T-helper 1 cell treated with Interleukin-12 subunit alpha and Interleukin-12 subunit beta and Interleukin-4 antibody, amounts not matched to agents 30 μg/mL and 1 μg/mL, for 36 hours (primary cell): ENCODE measurements at regions not wholly inside any gene's neighbourhood (a gene's known extent, or its start where the extent isn't known, plus 50 kb on each side); places are given as distances from the start of the nearest gene placed in this dataset.

Source experiments
- H3K27ac Mint-ChIP-seq: one replicate; pipeline ENCODE4 v1.8.0; 2021; ENCODE audit warnings: mild to moderate bottlenecking, mixed read lengths
- H3K27me3 Mint-ChIP-seq: one replicate; pipeline ENCODE4 v1.8.0; 2021; ENCODE audit warnings: low read depth, mixed read lengths
- H3K36me3 Mint-ChIP-seq: one replicate; pipeline ENCODE4 v1.8.0; 2021; ENCODE audit warnings: low read depth, mixed read lengths
- H3K4me1 Mint-ChIP-seq: one replicate; pipeline ENCODE4 v1.8.0; 2021; ENCODE audit warnings: low read depth, mixed read lengths
- H3K4me3 Mint-ChIP-seq: one replicate; pipeline ENCODE4 v1.8.0; 2021; ENCODE audit warnings: mild to moderate bottlenecking, moderate library complexity, mixed read lengths
- H3K9me3 Mint-ChIP-seq: one replicate; pipeline ENCODE4 v1.8.0; 2021; ENCODE audit warnings: mixed read lengths

GRCh38 chr20:42020316-42020715, 402.1 kb upstream of the CHD6 start:
- H3K27ac Mint-ChIP-seq = no peak overlapping the region
- H3K4me1 Mint-ChIP-seq = no peaks in the 10 kb centered on the region
- H3K4me3 Mint-ChIP-seq = no peak overlapping the region
- no peaks in the 10 kb centered on the region for H3K27me3 Mint-ChIP-seq
- H3K9me3 Mint-ChIP-seq = no peaks in the 10 kb centered on the region
- H3K36me3 Mint-ChIP-seq = no peaks in the 10 kb centered on the region

GRCh38 chr20:42018979-42019378, 400.8 kb upstream of the CHD6 start:
- H3K27me3 Mint-ChIP-seq = no peaks in the 10 kb centered on the region
- no peaks in the 10 kb centered on the region for H3K9me3 Mint-ChIP-seq
- H3K4me1 Mint-ChIP-seq = no peaks in the 10 kb centered on the region
- no peaks in the 10 kb centered on the region for H3K36me3 Mint-ChIP-seq
- H3K4me3 Mint-ChIP-seq = no peak overlapping the region
- H3K27ac Mint-ChIP-seq = no peak overlapping the region

- Mint-ChIP-seq H3K9me3 (peaks cover 9% of the 10 kb centered on the region), H3K27me3 (no peaks in the 10 kb centered on the region), H3K4me1 (no peaks in the 10 kb centered on the region), H3K36me3 (no peaks in the 10 kb centered on the region), H3K4me3 (no peak overlapping the region), H3K27ac (no peak overlapping the region)
Observed at GRCh38 chr20:42010090-42010489, 391.9 kb upstream of the CHD6 start.

GRCh38 chr20:42007251-42007650, 389.1 kb upstream of the CHD6 start:
- Mint-ChIP-seq H3K4me1 (no peaks in the 10 kb centered on the region), H3K27me3 (no peaks in the 10 kb centered on the region)

GRCh38 chr20:42005211-42005610, 387.0 kb upstream of the CHD6 start:
- H3K27ac Mint-ChIP-seq = no peak overlapping the region
- H3K4me1 Mint-ChIP-seq = no peaks in the 10 kb centered on the region
- no peaks in the 10 kb centered on the region for H3K36me3 Mint-ChIP-seq
- H3K9me3 Mint-ChIP-seq = peaks cover under 1% of the 10 kb centered on the region
- no peak overlapping the region for H3K4me3 Mint-ChIP-seq
- no peaks in the 10 kb centered on the region for H3K27me3 Mint-ChIP-seq

More at GRCh38 chr20:42007251-42007650, 389.1 kb upstream of the CHD6 start:
- H3K27ac Mint-ChIP-seq = no peak overlapping the region
- peaks cover 9% of the 10 kb centered on the region for H3K9me3 Mint-ChIP-seq
- H3K36me3 Mint-ChIP-seq = no peaks in the 10 kb centered on the region
- no peak overlapping the region for H3K4me3 Mint-ChIP-seq

GRCh38 chr20:42003380-42003779, 385.2 kb upstream of the CHD6 start:
- H3K27ac Mint-ChIP-seq = no peak overlapping the region
- peaks cover 9% of the 10 kb centered on the region for H3K9me3 Mint-ChIP-seq
- no peaks in the 10 kb centered on the region for H3K27me3 Mint-ChIP-seq
- no peaks in the 10 kb centered on the region for H3K4me1 Mint-ChIP-seq
- no peak overlapping the region for H3K4me3 Mint-ChIP-seq
- no peaks in the 10 kb centered on the region for H3K36me3 Mint-ChIP-seq

GRCh38 chr20:41998539-41999341, 380.6 kb upstream of the CHD6 start:
- Mint-ChIP-seq H3K4me1 (no peaks in the 10 kb centered on the region), H3K36me3 (no peaks in the 10 kb centered on the region), H3K9me3 (peaks cover 9% of the 10 kb centered on the region), H3K27ac (no peak overlapping the region), H3K27me3 (no peaks in the 10 kb centered on the region), H3K4me3 (no peak overlapping the region)

- Mint-ChIP-seq H3K9me3 (peaks cover 9% of the 10 kb centered on the region), H3K27me3 (no peaks in the 10 kb centered on the region), H3K4me3 (no peak overlapping the region), H3K4me1 (no peaks in the 10 kb centered on the region), H3K36me3 (no peaks in the 10 kb centered on the region), H3K27ac (no peak overlapping the region)
Observed at GRCh38 chr20:41996951-41997350, 378.8 kb upstream of the CHD6 start.

GRCh38 chr20:41992481-41992880, 374.3 kb upstream of the CHD6 start:
- Mint-ChIP-seq H3K27me3 (no peaks in the 10 kb centered on the region), H3K9me3 (no peaks in the 10 kb centered on the region), H3K4me1 (no peaks in the 10 kb centered on the region), H3K36me3 (no peaks in the 10 kb centered on the region), H3K27ac (no peak overlapping the region), H3K4me3 (no peak overlapping the region)

- Mint-ChIP-seq H3K27me3 (no peaks in the 10 kb centered on the region), H3K4me1 (no peaks in the 10 kb centered on the region), H3K36me3 (no peaks in the 10 kb centered on the region), H3K4me3 (no peak overlapping the region), H3K9me3 (no peaks in the 10 kb centered on the region), H3K27ac (no peak overlapping the region)
Observed at GRCh38 chr20:41991412-41991811, 373.2 kb upstream of the CHD6 start.

GRCh38 chr20:41989935-41990635, 371.9 kb upstream of the CHD6 start:
- Mint-ChIP-seq H3K36me3 (no peaks in the 10 kb centered on the region), H3K27me3 (no peaks in the 10 kb centered on the region), H3K9me3 (no peaks in the 10 kb centered on the region)

GRCh38 chr20:41989039-41989679, 371.0 kb upstream of the CHD6 start:
- Mint-ChIP-seq H3K4me1 (no peaks in the 10 kb centered on the region), H3K36me3 (no peaks in the 10 kb centered on the region), H3K27me3 (no peaks in the 10 kb centered on the region)

More at GRCh38 chr20:41989935-41990635, 371.9 kb upstream of the CHD6 start:
- Mint-ChIP-seq H3K4me1 (no peaks in the 10 kb centered on the region), H3K27ac (no peak overlapping the region), H3K4me3 (no peak overlapping the region)

GRCh38 chr20:41984031-41984430, 365.9 kb upstream of the CHD6 start:
- H3K36me3 Mint-ChIP-seq = no peaks in the 10 kb centered on the region
- H3K4me3 Mint-ChIP-seq = no peak overlapping the region
- no peak overlapping the region for H3K27ac Mint-ChIP-seq
- H3K9me3 Mint-ChIP-seq = no peaks in the 10 kb centered on the region
- no peaks in the 10 kb centered on the region for H3K27me3 Mint-ChIP-seq
- H3K4me1 Mint-ChIP-seq = no peaks in the 10 kb centered on the region

More at GRCh38 chr20:41989039-41989679, 371.0 kb upstream of the CHD6 start:
- Mint-ChIP-seq H3K27ac (no peak overlapping the region), H3K4me3 (no peak overlapping the region), H3K9me3 (no peaks in the 10 kb centered on the region)

GRCh38 chr20:41983159-41983558, 365.0 kb upstream of the CHD6 start:
- H3K9me3 Mint-ChIP-seq = no peaks in the 10 kb centered on the region
- no peaks in the 10 kb centered on the region for H3K27me3 Mint-ChIP-seq
- no peak overlapping the region for H3K4me3 Mint-ChIP-seq
- no peaks in the 10 kb centered on the region for H3K4me1 Mint-ChIP-seq
- no peak overlapping the region for H3K27ac Mint-ChIP-seq
- no peaks in the 10 kb centered on the region for H3K36me3 Mint-ChIP-seq

- no peaks in the 10 kb centered on the region for H3K27me3 Mint-ChIP-seq
- H3K4me1 Mint-ChIP-seq = no peaks in the 10 kb centered on the region
- no peak overlapping the region for H3K4me3 Mint-ChIP-seq
- H3K9me3 Mint-ChIP-seq = no peaks in the 10 kb centered on the region
- H3K27ac Mint-ChIP-seq = no peak overlapping the region
- no peaks in the 10 kb centered on the region for H3K36me3 Mint-ChIP-seq
Observed at GRCh38 chr20:41981746-41982145, 363.6 kb upstream of the CHD6 start.
